Activated gamma-delta T cell (primary cell): ENCODE measurements at regions not wholly inside any gene's neighbourhood (a gene's known extent, or its start where the extent isn't known, plus 50 kb on each side); places are given as distances from the start of the nearest gene placed in this dataset.

Experiments used
- DNase-seq: peaks from one replicate; lab custom pipeline; 2025; lab: John Stamatoyannopoulos, UW

DNA sequence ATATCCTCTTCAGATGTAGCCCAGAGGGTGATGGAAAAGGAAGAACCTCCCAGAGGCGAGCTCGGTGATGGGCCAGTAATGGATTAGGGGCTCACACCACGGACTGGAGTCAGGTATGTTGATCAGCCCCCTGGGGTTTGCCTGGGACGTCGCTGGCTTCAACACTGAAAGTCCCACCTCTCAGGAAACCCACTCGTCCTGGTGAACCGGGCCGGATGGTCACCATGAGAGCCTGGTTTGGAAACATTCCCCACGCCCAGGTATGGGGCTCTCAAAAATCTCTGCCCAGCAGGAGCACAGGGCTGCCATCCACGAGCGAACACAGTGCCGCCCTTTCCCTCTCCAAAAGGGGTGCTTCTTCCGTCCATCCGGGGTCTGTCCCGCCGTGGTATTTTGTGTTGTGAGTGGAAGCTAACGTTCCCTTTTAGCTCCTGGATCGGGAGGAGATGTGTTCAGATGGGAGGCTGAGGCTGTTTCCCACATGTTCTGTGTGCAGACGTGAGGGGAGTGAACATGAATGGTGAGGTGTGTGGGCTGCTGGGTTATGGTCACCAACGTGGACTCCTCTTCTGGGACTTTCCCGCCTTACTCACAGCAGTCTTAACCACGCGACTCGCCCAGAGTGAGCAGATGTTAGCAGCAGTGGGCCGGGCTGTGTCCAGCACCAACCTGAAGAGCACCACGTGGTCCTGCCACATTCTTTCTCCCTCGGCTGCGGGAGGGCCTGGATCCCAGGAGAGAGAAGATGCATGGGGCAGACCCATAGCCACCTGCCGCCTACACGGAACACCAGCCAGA lies 139.2 kb downstream of the KIF26A start:
- DNase-seq = no peak

DNA sequence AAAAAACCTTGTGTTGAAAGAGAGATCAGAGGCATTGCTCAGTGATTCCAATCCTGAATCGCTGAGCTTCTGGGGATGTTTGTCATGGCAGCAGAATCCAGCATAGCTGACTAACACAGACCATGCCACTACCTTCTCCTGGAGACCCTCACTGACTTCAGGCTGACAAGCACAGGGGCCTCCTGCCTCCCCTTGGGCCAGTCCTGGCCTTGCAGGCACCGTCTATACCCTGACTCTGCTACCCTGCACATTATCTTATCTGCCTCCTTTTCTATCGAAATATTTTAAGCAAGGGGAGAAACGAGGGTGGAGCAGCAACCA lies 139.8 kb downstream of the KIF26A start:
- no peak for DNase-seq

DNA sequence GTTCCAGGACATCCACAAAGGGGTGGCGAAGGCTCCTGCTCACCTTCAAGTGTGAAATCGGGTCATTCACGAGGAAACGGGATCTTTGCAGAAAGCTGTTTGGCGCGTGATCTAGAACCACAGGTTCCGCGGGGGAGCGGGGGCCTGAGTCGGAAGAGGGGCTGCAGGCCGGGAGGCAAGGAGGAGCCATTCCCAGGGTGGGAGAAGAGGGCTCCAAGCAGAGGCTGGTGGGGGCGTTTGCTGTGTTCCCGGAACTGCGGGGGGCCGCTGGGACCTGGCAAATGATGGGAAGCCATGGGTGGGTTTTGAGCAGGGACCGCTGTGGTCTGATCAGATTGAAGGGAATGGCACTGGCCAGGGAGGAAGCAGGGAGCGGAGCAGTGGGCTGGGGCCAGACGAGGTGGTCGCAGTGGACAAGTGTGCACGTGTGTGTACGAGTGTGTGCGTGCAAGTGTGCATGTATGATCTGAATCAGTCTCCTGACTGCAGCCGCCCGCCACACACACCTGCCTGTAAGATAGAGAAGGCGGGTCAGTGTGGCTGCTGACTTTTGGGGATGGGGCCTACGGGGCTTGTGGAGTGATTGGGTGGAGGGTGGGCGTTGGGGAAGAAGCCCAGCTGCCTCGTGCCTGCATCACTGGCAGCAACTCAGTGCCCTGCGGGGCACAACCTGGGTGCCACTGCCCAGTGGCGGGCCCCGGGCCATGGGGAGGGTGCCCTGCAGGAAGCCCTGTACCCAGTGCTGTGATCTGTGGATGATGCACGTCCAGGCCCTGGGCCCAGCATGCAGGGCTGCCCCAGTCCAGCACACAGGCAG lies 141.9 kb downstream of the KIF26A start:
- DNase-seq = no peak

DNA sequence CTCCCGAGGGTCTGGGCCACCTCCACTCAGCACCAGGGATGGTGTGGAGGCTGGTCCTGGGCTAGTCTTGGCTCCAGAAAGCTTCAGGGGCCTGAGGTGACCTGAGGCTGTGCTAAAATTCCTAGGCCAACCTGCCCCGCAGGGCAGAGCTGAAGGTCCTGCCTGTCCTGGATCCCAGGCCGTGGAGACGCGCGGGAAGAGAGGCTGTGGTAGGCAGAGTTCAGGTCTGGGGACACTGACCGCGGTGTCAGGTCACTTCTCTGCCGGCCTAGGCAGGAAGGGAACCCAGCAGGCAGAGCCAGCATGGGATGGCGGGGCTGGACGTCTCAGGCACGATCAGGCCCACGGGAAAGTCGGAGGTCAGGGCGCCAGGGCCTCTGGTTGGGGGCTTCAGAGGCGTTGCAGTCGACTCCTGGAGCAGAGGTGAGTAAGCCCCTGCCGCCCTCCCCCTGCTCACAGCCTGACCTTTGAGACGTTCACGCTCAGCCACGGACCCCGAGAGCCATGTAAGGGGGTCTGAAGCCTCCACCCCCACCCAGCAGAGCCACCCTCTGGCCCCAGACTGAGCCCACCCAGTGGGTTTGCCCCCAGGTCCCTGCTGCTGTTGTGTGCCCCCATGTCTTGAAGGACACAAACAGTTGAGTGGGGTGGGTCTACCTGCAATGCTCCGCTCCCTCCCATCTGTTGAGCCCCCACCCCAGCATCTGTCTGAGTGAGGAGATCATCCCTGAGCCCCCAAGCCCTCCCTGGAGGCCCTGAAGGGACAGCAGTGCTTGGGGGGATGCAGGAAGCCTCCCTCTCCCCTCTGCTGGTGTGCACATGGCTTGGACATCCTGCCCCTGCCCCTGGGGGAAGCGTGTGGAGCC lies 142.7 kb downstream of the KIF26A start:
- DNase-seq = no peak

DNA sequence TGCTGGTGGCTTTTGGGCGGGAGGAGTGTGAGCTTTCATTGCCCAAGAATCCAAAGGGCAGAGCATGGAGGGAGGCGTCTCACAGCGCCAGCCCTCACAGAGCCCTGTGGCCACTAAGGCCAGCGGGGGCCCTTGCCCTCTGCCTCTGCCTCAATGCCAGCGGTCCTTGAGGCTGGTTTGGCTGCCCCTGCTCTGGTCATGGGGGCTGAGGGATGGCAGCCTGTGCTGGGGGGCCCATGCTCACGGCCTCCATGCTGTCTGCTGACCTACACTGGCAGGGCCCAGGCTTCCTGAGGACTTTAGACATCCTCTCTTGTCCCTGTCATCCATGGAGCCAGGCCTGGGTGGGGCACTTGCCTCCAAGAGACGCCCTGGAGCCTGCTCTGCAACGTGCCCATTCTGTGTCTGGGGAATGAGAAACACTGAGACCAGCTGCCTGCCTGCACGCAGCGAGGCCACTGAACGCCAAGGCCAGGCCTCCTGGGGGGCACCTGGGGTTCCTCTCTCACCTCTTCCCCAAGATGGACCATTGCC lies 143.4 kb downstream of the KIF26A start:
- DNase-seq = no peak

DNA sequence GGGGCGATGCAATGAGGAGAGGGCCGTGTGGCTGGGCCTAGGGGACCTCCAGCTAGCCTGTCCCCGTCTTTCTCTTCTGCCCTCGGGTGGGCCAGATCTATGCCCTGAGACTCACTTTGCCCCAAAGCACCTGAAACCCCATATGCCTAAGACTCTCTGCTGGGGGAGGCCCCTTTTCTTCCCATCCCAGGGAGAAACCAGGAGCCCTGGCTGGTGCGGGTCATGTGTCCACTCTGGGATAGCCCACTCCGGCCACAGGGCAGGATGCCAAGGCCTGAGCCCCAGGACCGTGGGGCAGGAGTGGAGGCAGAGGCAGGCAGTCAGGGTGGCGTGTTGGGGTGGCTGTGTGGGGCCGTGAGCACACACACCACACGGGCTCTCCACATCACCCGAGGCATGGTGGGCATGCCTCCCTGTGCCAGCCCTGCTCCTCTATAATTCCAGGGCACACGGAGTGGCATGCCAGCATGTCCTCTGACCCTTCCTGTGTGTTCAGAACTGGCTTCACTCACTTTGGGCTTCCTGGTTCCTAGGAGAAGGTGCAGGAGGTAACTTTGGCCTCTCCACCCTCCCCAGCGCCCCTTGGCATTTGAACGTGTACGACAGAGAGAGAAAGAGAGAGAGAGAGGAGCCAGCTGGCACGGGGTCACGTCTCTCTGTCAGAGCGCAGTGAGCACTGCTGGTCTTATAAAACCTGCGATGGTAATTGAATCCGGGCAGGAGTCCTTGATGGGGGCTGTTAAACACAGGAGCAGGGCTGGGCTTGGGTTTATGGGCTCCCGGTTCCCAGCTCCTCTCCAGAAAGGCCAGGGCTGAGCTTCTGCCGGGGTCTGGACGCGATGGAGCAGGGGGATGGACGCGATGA lies 144.2 kb downstream of the KIF26A start:
- DNase-seq = no peak

DNA sequence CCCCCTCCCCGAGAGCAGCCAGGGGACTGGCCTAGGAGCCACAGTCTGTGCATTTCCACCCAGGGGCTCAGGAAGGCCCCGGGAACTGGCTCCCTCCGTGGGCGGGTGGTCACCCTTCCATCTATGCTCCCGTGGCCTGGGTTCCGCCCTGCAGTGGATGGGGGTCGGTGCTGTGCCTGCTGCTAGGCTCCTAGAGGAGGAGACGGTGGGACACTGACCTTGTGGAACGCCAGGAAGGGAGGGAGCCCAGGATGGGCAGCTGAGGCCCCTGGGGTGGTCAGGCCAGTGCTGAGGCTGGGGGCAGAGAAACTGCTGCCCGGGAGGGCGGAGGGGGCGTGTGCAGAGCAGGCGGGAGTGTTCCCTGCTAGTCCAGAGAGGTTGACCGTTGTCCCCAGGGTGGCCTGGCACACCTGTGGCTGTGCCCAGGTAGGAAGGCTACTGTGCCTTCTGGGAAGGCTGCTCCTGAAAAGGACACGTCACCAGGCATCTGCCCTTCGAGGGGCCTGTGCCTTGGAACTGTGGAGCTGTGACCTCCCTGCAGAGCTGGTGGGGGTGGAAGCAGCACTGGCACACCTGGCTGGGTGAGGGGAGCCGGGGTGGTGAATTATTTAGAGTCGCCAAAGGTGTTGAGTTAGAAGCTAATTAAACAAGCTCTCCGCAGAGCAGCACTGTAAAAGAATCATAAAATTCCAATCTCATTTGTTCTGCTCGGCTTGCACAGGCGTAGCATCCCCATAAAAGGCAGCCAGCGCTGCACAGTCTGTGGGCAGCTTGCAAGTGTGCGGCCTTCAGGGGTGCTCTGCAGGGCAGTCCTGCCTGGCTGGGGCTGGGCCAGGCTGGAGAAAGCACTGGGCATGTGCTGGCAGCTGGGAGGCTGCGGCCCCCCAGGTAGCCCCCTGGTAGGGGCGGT lies 145.1 kb downstream of the KIF26A start:
- no peak for DNase-seq

DNA sequence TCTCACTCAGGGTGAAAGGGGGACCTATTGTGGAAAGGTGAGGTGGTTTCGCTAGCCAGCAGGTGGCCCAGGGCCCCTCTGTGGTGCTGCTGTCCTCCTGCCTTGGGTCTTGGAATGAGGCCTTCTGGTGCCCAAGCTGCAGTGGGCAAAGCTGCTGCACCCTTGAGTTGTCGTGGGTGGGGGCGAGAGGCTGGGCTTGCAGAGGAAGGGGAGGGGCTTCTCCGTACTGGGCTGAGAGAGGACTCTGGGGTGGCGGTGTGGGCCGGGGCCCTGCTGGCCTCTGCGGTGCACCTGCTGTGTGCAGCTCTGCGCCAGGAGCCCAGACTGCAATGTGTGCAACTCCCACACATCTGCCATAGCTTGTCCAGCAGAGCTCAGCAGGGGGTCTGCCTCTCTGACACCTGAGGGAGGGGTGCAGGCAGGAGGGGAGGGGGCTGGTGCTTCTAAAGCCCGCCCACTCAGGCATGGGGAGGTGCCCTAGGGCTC lies 145.8 kb downstream of the KIF26A start:
- no peak for DNase-seq

DNA sequence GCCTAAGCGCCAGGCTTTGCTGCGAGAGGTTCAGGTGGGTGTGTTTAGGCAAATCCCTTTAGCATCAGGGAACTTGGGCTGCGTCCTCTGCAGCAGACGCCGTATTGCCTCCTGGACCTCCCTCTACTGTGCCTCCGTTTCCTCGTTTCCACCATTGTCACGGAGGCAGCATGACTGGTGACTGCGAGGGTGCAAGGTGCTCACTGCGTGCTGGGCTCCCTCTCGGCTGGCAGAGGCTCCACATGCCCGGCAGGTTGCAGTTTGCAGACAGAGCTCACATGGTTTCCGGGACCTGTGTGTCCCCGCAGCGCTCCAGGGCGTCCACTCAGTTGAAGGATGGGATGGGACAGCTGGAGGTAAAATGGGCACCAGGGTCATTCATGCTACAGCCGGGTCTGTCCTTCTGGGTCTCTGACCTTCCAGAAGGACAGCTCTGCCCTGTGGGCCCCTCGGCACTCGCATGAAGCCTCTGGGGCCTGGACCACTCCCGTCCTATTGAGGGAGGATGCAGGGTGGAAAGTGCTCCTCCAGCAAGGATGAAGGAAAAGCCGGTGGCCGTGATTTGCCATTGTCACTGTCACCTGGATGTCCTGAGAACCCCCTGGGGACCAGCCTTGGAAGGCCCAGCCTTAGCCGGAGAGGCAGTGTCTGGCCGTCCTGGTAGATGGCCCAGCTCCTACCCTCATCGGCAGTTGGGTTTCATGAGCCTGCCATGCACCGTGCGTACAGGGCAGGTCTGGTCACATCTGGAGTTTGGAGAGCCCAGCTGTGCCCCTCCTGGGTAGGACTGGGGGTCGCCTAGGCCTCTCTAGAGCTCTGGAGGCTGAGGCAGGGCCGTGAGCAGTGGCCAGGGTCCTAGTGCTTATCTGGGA lies 146.5 kb downstream of the KIF26A start:
- DNase-seq = no peak

DNA sequence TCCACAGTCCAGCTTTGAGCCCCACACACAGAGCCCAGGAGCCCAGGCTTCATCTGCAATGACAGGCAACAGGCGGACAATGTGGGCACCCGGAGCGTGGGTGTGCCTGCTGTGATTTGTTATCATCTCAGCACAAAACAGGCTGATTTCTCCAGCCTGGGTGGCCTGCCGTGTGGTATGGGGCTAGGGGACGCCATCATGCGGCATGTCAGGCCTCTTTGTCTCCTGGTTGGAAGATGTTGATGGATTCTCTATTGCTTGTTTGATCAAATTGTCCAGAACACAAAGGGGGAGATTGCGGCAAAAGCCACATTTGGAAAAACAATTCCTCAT lies 147.1 kb downstream of the KIF26A start:
- no peak for DNase-seq

DNA sequence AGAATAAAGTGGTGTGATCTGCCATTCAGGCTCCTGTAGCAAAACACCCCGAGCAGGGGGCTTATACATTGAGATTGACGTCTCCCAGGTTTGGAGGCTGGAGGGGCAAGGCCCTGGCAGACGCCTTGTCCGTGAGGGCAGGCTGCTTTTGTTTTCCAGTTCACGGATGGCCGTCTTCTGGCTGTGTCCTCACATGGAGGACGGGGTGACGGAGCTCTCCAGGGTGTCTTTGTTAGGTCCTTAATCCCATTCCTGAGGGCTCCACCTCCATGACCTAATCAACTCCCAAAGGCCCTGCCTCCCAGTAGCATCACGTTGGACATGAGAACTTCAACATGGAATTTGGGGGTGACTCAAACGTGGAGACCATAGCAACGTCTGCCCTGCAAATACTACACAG lies 147.7 kb downstream of the KIF26A start:
- no peak for DNase-seq

DNA sequence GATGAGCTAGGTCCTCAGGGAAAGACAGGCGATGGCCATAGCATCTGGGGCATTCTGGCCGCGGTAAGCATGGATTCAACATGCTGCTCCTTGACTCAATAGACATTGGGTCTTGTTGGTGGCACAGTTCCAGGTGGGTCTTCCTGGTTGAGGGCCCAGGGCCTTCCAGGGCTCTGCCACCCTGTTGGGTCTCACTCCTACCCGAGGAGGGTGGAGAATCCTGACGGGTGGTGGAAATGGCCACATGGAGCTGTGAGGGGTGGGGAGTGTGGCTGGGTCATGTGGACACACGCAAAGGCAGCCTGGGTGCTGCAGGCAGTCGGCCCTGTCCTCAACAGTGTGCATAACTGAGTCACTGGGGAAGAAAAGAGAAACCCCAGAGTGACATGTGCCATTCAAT lies 148.1 kb downstream of the KIF26A start:
- no peak for DNase-seq

DNA sequence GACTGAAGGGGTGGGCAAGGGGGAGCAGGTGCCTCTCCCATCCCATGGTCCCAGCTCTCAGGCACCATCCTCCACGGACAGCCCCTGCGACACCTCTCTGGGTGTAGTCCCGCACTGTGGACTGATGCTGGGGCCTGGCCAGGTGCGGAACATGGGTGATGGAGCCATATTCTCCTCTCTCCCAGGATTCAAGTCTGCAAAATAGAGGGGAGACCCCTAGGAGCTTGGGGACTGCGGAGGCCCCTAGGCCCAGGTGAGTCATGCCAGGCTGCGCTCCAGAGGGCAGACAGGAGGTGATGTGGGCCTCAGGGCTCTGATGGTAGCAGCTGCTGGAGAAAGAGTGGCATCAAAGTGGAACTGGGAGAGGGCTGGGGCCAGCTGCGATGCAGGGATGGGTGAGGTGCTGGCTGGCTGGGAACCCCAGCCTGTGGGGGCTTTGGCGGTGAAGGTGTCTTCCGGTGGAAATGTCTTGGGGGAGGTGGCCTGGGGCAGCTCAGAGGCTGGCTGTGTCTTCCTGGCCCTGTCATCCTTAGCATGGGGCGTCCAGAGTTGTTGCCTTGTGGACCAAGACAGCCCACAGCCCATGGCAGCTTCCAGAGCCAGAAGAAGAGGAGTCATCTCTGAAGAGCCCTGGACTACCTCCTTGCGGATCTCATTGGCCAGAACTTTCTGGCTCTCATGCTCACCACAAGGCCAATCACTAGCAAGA lies 149.1 kb downstream of the KIF26A start:
- no peak for DNase-seq

DNA sequence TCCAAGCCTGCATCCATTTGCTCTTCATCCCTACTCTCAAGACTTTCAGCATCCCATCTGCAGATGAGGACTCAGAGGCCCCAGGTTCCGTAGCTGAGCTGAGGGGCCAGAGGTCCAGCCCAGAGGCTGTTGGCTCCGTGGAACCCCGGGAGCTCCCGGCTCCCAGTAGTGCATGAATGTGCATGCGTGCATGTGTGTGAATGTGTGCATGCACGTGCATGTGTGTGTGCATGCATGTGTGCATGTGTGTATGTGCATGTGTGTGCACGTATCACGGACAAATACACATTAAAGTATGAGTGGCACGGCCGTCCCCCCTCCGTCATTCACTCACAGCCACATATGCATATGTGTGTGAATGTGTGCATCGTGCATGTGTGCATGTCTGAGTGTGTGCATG lies 149.9 kb downstream of the KIF26A start:
- DNase-seq = no peak

DNA sequence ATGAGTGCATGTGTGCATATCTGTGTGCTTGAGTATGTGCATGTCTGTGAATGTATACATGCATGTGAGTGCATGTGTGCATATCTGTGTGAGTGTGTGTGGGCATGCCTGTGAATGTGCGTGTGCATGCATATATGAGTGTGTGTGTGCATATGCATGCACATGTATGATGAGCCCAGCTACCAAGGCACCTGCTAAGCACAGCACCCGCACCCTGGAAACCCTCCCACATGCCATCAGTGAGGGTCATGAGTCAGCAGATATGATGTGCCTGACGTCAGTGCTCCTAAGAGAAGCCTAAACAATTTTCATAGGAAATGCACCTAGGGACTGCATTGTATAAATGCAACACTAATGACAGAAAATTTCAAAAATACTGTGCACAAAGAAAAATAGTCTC lies 151.1 kb downstream of the KIF26A start:
- DNase-seq = no peak

DNA sequence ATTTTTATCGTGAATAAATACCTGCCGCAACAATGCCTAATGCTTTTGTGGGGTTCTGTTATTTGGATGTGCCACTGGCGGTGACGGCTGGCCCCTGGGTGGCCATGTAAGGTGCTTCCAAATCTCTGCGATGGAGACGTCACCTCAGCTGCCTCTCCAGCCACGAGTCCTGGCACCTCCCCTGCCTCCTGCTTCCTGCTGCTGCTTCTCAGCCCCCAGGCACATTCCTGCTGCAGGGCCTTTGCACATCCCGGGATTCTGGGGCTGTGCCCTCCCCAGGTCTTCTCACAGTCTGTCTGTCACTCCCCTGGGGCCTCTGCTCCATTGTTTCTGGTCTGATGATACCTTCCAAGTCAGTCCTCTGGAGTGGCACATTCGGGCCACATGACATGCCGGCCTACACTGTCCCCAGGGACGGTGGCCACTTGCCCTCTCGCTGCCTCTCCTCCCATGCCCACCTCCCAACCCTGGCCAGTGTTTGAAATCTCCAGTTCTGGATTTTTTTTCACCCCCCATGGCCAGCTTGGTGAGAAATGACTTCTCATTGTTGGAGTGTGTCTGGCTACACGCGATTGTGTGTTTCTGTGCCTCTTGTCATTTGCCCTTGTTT lies 151.8 kb downstream of the KIF26A start:
- DNase-seq = no peak

DNA sequence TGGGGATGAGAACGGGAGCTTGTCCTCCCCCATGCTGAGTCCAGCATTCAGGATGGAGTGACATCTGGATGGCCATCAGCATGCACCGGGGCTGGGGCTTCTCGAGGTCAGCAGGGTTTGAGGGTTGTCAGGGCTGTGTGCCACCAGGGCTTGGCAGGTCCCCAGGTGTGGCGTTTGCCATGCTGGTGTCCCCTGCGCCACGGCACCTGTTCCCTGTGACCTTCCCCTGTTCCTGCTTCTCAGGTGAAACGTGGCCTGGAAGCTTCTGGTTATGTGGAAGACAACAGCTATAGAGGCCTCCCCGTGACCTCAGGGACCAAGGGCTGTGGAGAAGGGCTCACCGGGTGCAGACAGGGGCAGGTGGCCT lies 152.4 kb downstream of the KIF26A start:
- DNase-seq = no peak
